IMR-90 (cell line): ENCODE measurements at regions not wholly inside any gene's neighbourhood (a gene's known extent, or its start where the extent isn't known, plus 50 kb on each side); places are given as distances from the start of the nearest gene placed in this dataset.

Experiments
- ATAC-seq: fragments of 200-7000 bp; cut with Tn5 transposase; 2 replicates; pipeline ENCODE4 v1.9.1; 2020; ENCODE audit warnings: low read depth, mild to moderate bottlenecking, moderate library complexity
- BruUV-seq: library from RNA; stranded (reverse); fragments of 400-500 nt; replicated peaks from 2 replicates; lab custom pipeline; 2021; lab: Mats Ljungman, UMichigan
- CTCF ChIA-PET: fragments of 300-600 bp; formaldehyde crosslinking; extraction: SDS; loops from one replicate; lab custom pipeline; 2021; ENCODE audit warnings: antibody characterized with exemption; lab: Yijun Ruan, JAX
- POLR2A ChIA-PET: fragments of 300-600 bp; sonication (Branson Sonifier 250); formaldehyde crosslinking; loops from one replicate; lab custom pipeline; 2022; ENCODE audit warnings: antibody characterized with exemption; ENCODE audit not compliant: unreplicated experiment; lab: Charles Lee
- DNase-seq: peaks from one replicate; pipeline ENCODE4 v3.0.0; 2013
- H2AFZ ChIP-seq: replicated peaks from 2 replicates; pipeline ENCODE3; 2013; ENCODE audit warnings: low read length, mild to moderate bottlenecking; ENCODE audit not compliant: poor library complexity
- H2AK5ac ChIP-seq: 2 replicates; pipeline ENCODE4 v1.6.1; 2013; ENCODE audit warnings: low read depth, low read length, inconsistent platforms
- H2AK9ac ChIP-seq: replicated peaks from 2 replicates; pipeline ENCODE3; 2013; ENCODE audit warnings: mild to moderate bottlenecking, low read depth, low read length, moderate library complexity; ENCODE audit not compliant: poor library complexity
- H2BK120ac ChIP-seq: 2 replicates; pipeline ENCODE4 v1.6.1; 2013; ENCODE audit warnings: low read depth, low read length, inconsistent platforms
- H2BK15ac ChIP-seq: 3 replicates; pipeline ENCODE4 v1.6.1; 2013; ENCODE audit warnings: low read depth, low read length, inconsistent platforms
- H2BK20ac ChIP-seq: 2 replicates; pipeline ENCODE4 v1.6.1; 2013; ENCODE audit warnings: low read depth, mild to moderate bottlenecking, inconsistent platforms, low read length, moderate library complexity
- H2BK5ac ChIP-seq: 2 replicates; pipeline ENCODE4 v1.6.1; 2013; ENCODE audit warnings: mild to moderate bottlenecking, low read depth, low read length, inconsistent platforms; ENCODE audit not compliant: poor library complexity, severe bottlenecking
- H3K14ac ChIP-seq: replicated peaks from 2 replicates; pipeline ENCODE4 v1.6.1; 2013; ENCODE audit warnings: low read depth, low read length, inconsistent platforms
- H3K18ac ChIP-seq: 2 replicates; pipeline ENCODE4 v1.6.1; 2013; ENCODE audit warnings: low read depth, low read length, control low read depth
- H3K23ac ChIP-seq: 2 replicates; pipeline ENCODE4 v1.6.1; 2013; ENCODE audit warnings: low read depth, low read length, inconsistent platforms
- H3K27ac ChIP-seq: 2 replicates; pipeline ENCODE4 v1.5.1; 2013; ENCODE audit warnings: mild to moderate bottlenecking, control low read depth, low read length; ENCODE audit not compliant: insufficient read depth
- H3K27me3 ChIP-seq: 2 replicates; pipeline ENCODE4 v1.6.1; 2013; ENCODE audit warnings: low read length; ENCODE audit not compliant: control insufficient read depth, insufficient read depth
- H3K36me3 ChIP-seq: 2 replicates; pipeline ENCODE4 v1.6.1; 2013; ENCODE audit warnings: low read length, mixed read lengths; ENCODE audit not compliant: control insufficient read depth, insufficient read depth
- H3K4ac ChIP-seq: 2 replicates; pipeline ENCODE4 v1.6.1; 2013; ENCODE audit warnings: low read depth, low read length, inconsistent platforms
- H3K4me1 ChIP-seq: 2 replicates; pipeline ENCODE4 v1.6.1; 2013; ENCODE audit warnings: low read length, mixed read lengths; ENCODE audit not compliant: control insufficient read depth, insufficient read depth
- H3K4me2 ChIP-seq: 2 replicates; pipeline ENCODE4 v1.6.1; 2013; ENCODE audit warnings: low read depth, mild to moderate bottlenecking, control low read depth, low read length, moderate library complexity
- H3K4me3 ChIP-seq: 2 replicates; pipeline ENCODE4 v1.5.1; 2013; ENCODE audit warnings: low read depth, mild to moderate bottlenecking, control low read depth, low read length, moderate library complexity; ENCODE audit not compliant: insufficient read depth
- H3K56ac ChIP-seq: 2 replicates; pipeline ENCODE4 v1.6.1; 2013; ENCODE audit warnings: low read length, inconsistent platforms; ENCODE audit not compliant: insufficient read depth; ENCODE audit errors: extremely low read depth
- H3K79me1 ChIP-seq, 2 experiments: 2 replicates each; pipeline ENCODE4 v1.6.1; 2013; ENCODE audit warnings: low read length in 2 of 2, inconsistent platforms in 1 of 2, low read depth in 1 of 2
- H3K9ac ChIP-seq: 2 replicates; pipeline ENCODE4 v1.6.1; 2013; ENCODE audit warnings: low read depth, low read length, control low read depth
- H3K9me1 ChIP-seq: 2 replicates; pipeline ENCODE4 v1.6.1; 2013; ENCODE audit warnings: low read length, inconsistent platforms; ENCODE audit not compliant: insufficient read depth
- H3K9me3 ChIP-seq: 2 replicates; pipeline ENCODE4 v1.6.1; 2013; ENCODE audit warnings: low read length; ENCODE audit not compliant: control insufficient read depth, insufficient read depth
- H4K20me1 ChIP-seq: 2 replicates; pipeline ENCODE4 v1.6.1; 2013; ENCODE audit warnings: low read length, inconsistent platforms; ENCODE audit not compliant: insufficient read depth
- H4K5ac ChIP-seq: 2 replicates; pipeline ENCODE4 v1.6.1; 2013; ENCODE audit warnings: mild to moderate bottlenecking, low read depth, low read length, control low read depth
- H4K8ac ChIP-seq, 2 experiments: 2 replicates each; pipeline ENCODE4 v1.6.1; 2013; ENCODE audit warnings: low read depth in 2 of 2, low read length in 2 of 2, control low read depth in 1 of 2, inconsistent platforms in 1 of 2
- H4K91ac ChIP-seq: 2 replicates; pipeline ENCODE4 v1.6.1; 2013; ENCODE audit warnings: low read depth, low read length, inconsistent platforms; ENCODE audit not compliant: insufficient read depth
- MXI1 ChIP-seq: IDR thresholded peaks from 2 replicates; pipeline ENCODE4 v1.6.1; 2012; ENCODE audit warnings: low read depth, mild to moderate bottlenecking, low read length, moderate library complexity, borderline replicate concordance
- NFE2L2 ChIP-seq: fragments of 150-350 bp; IDR thresholded peaks from 2 replicates; pipeline ENCODE4 v1.6.1; 2016; ENCODE audit warnings: low read depth, mild to moderate bottlenecking, low read length
- WGBS, 2 experiments: methylation state at CpG; one replicate each; pipeline versions ENCODE4 v1.1.5 to v1.1.7; 2013; ENCODE audit warnings: missing lambda C conversion rate in 2 of 2; ENCODE audit not compliant: insufficient read length in 1 of 2; ENCODE audit errors: extremely low coverage in 2 of 2; 5-methylcytosine and 5-hydroxymethylcytosine counted together
- dilution Hi-C: fragments of 300-500 bp; cut with HindIII; formaldehyde crosslinking; loops from one replicate; pipeline ENCODE4 v1.14.3; 2018; ENCODE audit warnings: low sequenced_read_pairs; ENCODE audit not compliant: unreplicated experiment
- in situ Hi-C: fragments of 300-500 bp; cut with MboI; formaldehyde crosslinking; loops from 3 replicates; pipeline ENCODE4 v1.14.3; 2019; ENCODE audit warnings: low sequenced_read_pairs, inconsistent platforms, mixed read lengths
- intact Hi-C: fragments of 100-400 bp; cut with micrococcal nuclease; formaldehyde crosslinking; loops from 2 replicates; pipeline ENCODE4 v1.10.0; 2022

GRCh38 chr6:167403427-167403826 lies 78.5 kb downstream of the TTLL2 start:
- Histone ChIP-seq H3K79me1 (no peaks in the 10 kb centered on the region), H2BK20ac (no peak overlapping the region), H2AFZ (no peak overlapping the region), H3K36me3 (no peaks in the 10 kb centered on the region), H4K91ac (no peak overlapping the region), H3K23ac (no peak overlapping the region), H3K18ac (no peak overlapping the region), H3K9me1 (no peaks in the 10 kb centered on the region), H2BK5ac (no peak overlapping the region), H2BK120ac (no peak overlapping the region), H3K14ac (no peak overlapping the region), H3K4ac (no peak overlapping the region), H4K5ac (no peak overlapping the region), H2AK9ac (no peak overlapping the region), H3K27ac (no peak overlapping the region), H3K56ac (no peak overlapping the region), H3K4me3 (no peak overlapping the region), H4K8ac (no peak overlapping the region), H3K27me3 (no peaks in the 10 kb centered on the region), H3K4me1 (no peaks in the 10 kb centered on the region), H3K4me2 (no peak overlapping the region), H2BK15ac (no peak overlapping the region), H3K9ac (no peak overlapping the region), H3K9me3 (peaks cover 56% of the 10 kb centered on the region), H4K20me1 (no peaks in the 10 kb centered on the region), H2AK5ac (no peak overlapping the region)
- DNase-seq (no peak), ATAC-seq (no peak)
- intact Hi-C loops (no loop called here), dilution Hi-C loops (no loop called here), in situ Hi-C loops (no loop called here)
- no CpG with 5 or more reads among the region's 4 CpGs for WGBS, 2 experiments
- POLR2A ChIA-PET = no interaction called here
- no TSS peak for BruUV-seq
- CTCF ChIA-PET = no interaction called here
- TF ChIP-seq MXI1 (no peak), NFE2L2 (no peak)
